ENCODE measurements at regions not wholly inside any gene's neighbourhood (a gene's known extent, or its start where the extent isn't known, plus 50 kb on each side); places are given as distances from the start of the nearest gene placed in this dataset.

DNA sequence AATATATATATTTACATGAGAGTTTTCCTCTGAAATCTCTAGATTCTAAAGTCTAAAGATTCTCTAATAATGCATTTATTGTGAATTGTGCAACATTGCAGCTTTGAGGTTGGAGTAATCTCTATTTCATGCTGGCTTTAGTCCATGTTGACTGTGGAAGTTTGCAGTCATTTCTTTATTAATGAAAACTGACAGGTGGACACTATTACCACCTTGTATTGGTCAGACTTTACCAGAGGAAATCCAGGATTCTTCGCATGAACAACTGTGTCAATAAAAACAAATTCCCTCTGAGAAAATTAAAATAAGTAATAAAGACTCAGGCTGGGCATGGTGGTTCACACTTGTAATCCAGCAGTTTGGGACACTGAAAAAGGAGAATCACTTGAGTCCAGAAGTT, 274.1 kb downstream of the SHQ1 start:
- POLR2A ChIA-PET (ENCODE audit: partially characterized antibody): no interaction called here
- TF ChIP-seq, protein P1, sequence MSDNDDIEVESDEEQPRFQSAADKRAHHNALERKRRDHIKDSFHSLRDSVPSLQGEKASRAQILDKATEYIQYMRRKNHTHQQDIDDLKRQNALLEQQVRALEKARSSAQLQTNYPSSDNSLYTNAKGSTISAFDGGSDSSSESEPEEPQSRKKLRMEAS (IDR thresholded peaks at IDR 0.05): no peak

More for the DNA sequence above, 274.1 kb downstream of the SHQ1 start:
- Histone ChIP-seq H4K8ac (ENCODE audit: extremely low read depth, insufficient read depth, low read length) (no peak overlapping the region), H3K4ac (replicated peaks; ENCODE audit: insufficient read length, low read depth, low read length) (no peak overlapping the region), H3K9ac (replicated peaks in 1 of 4; ENCODE audit: extremely low read depth in 1 of 4, low read depth in 3 of 4, low read length in 3 of 4) (no peak overlapping the region), H3K14ac (ENCODE audit: insufficient read length) (no peak overlapping the region), H3K79me1 (ENCODE audit: low read depth, low read length) (no peaks in the 10 kb centered on the region), H3K18ac (ENCODE audit: extremely low read depth, low read length) (no peak overlapping the region), H4K5ac (ENCODE audit: insufficient read length, low read depth, low read length) (no peak overlapping the region), H3K79me2 (ENCODE audit: control insufficient read depth in 1 of 2, insufficient read depth in 2 of 2, low read length in 2 of 2) (no peaks in the 10 kb centered on the region), H3K4me2 (ENCODE audit: insufficient read depth in 1 of 2, low read depth in 2 of 2, low read length in 2 of 2) (no peak overlapping the region), H4K20me1 (replicated peaks in 1 of 2; ENCODE audit: control insufficient read depth in 1 of 2, insufficient read depth in 2 of 2, low read length in 2 of 2) (no peaks in the 10 kb centered on the region), H2BK15ac (ENCODE audit: low read length) (no peak overlapping the region), H2BK5ac (ENCODE audit: low read depth, low read length) (no peak overlapping the region), H3K4me1 (replicated peaks in 1 of 4; ENCODE audit: control insufficient read depth in 3 of 4, insufficient read depth in 4 of 4, low read length in 3 of 4) (peaks cover 0 to 2% (median 0%) of the 10 kb centered on the region in 4 experiments; a peak in 1 of 7 replicates), H3K27me3 (replicated peaks in 1 of 4; ENCODE audit: control insufficient read depth in 3 of 4, extremely low read depth in 1 of 4, insufficient read depth in 3 of 4, low read length in 3 of 4) (no peaks in the 10 kb centered on the region), H2BK120ac (replicated peaks; ENCODE audit: low read depth, low read length) (no peak overlapping the region), H2BK20ac (ENCODE audit: low read length) (no peak overlapping the region), H4K91ac (replicated peaks; ENCODE audit: insufficient read length, low read length) (no peak overlapping the region), H3K4me3 (ENCODE audit: extremely low read depth in 1 of 4, insufficient read depth in 2 of 4, low read depth in 3 of 4, low read length in 4 of 4) (no peak overlapping the region), H3K27ac (ENCODE audit: low read depth, low read length) (no peak overlapping the region), H2BK12ac (ENCODE audit: low read depth, low read length) (no peak overlapping the region), H3K9me3 (ENCODE audit: insufficient read depth in 2 of 2, low read depth in 1 of 2, low read length in 1 of 2) (no peaks in the 10 kb centered on the region), H3K56ac (replicated peaks; ENCODE audit: insufficient read length, low read depth, low read length) (no peak overlapping the region), H2AK5ac (ENCODE audit: low read depth, low read length) (no peak overlapping the region), H3K23me2 (ENCODE audit: low read depth, low read length) (no peaks in the 10 kb centered on the region), H3K23ac (ENCODE audit: insufficient read length) (no peak overlapping the region), H3K36me3 (ENCODE audit: control insufficient read depth in 2 of 4, insufficient read depth in 4 of 4, low read length in 3 of 4) (no peaks in the 10 kb centered on the region), H2AFZ (ENCODE audit: low read length) (no peak overlapping the region)
- CTCF ChIA-PET (ENCODE audit: partially characterized antibody): interaction anchor here (1.1 kb wide), 1 partner anchor 246 kb away, joined by 3 read pairs; no protein-coding TSS in a partner anchor
- FAIRE-seq (no peak), DNase-seq (ENCODE audit: low read depth in 1 of 2, low spot score in 2 of 2) (no peak)
- WGBS, 2 experiments (ENCODE audit: extremely low coverage in 1 of 2, insufficient coverage in 1 of 2, insufficient read length in 1 of 2, insufficient replicate concordance in 2 of 2, low coverage in 1 of 2, low lambda C conversion rate in 2 of 2, missing lambda C conversion rate in 1 of 2): 96% methylated on average over 1 of the region's 1 CpG; no CpG with 5 or more reads in 1 of the 2 experiments

Data from H1 (cell line).